ENCODE measurements at regions not wholly inside any gene's neighbourhood (a gene's known extent, or its start where the extent isn't known, plus 50 kb on each side); places are given as distances from the start of the nearest gene placed in this dataset.

- Histone ChIP-seq H3K4me3 (no peak overlapping the region), H3K4me1 (no peaks in the 10 kb centered on the region), H3K27me3 (no peaks in the 10 kb centered on the region), H3K9me3 (no peaks in the 10 kb centered on the region), H3K36me3 (no peaks in the 10 kb centered on the region), H3K27ac (no peak overlapping the region)
- WGBS (ENCODE audit: insufficient coverage, low coverage, low lambda C conversion rate, missing lambda C conversion rate): 81% methylated on average over 6 of the region's 6 CpGs
- ATAC-seq (no peak), DNase-seq (no peak)
- TF ChIP-seq POLR2A (IDR thresholded peaks at IDR 0.05): no peak
- TF ChIP-seq, protein P1, sequence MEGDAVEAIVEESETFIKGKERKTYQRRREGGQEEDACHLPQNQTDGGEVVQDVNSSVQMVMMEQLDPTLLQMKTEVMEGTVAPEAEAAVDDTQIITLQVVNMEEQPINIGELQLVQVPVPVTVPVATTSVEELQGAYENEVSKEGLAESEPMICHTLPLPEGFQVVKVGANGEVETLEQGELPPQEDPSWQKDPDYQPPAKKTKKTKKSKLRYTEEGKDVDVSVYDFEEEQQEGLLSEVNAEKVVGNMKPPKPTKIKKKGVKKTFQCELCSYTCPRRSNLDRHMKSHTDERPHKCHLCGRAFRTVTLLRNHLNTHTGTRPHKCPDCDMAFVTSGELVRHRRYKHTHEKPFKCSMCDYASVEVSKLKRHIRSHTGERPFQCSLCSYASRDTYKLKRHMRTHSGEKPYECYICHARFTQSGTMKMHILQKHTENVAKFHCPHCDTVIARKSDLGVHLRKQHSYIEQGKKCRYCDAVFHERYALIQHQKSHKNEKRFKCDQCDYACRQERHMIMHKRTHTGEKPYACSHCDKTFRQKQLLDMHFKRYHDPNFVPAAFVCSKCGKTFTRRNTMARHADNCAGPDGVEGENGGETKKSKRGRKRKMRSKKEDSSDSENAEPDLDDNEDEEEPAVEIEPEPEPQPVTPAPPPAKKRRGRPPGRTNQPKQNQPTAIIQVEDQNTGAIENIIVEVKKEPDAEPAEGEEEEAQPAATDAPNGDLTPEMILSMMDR (IDR thresholded peaks at IDR 0.05): no peak
- intact Hi-C loops (cut with DNase I): no loop called here
Measured at GRCh38 chr14:94889520-94890312, 119.8 kb upstream of the GSC start.

DNA sequence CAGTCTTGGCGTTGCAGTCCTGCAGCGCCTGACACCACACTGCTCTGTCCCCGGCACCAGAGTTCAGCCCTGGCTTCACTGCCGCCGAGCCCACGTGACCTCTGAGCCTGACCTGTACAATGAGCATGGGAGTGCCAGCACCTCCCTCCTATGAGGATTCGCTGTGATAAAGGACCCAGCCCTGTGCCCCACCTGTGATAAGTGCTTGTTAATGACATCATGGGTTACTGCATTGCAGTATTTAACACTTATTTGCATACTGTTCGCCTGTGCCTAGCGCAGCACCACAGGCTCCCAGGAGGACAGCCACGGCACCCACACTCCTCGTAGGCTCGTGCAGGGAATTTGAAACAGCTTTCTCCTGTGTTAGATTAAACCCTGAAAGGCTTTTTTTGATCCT lies 118.2 kb upstream of the GSC start:
- TF ChIP-seq POLR2A (IDR thresholded peaks at IDR 0.05): no peak
- TF ChIP-seq, protein P1 (IDR thresholded peaks at IDR 0.05): no peak
- Histone ChIP-seq H3K9me3 (no peaks in the 10 kb centered on the region), H3K27me3 (no peaks in the 10 kb centered on the region), H3K36me3 (no peaks in the 10 kb centered on the region), H3K4me1 (no peaks in the 10 kb centered on the region), H3K4me3 (no peak overlapping the region), H3K27ac (no peak overlapping the region)
- intact Hi-C loops (cut with DNase I): no loop called here
- DNase-seq (no peak), ATAC-seq (no peak)
- WGBS (ENCODE audit: insufficient coverage, low coverage, low lambda C conversion rate, missing lambda C conversion rate): 55% methylated on average over 6 of the region's 12 CpGs

GRCh38 chr14:94887591-94887990 lies 117.7 kb upstream of the GSC start:
- TF ChIP-seq, protein P1 (IDR thresholded peaks at IDR 0.05): no peak
- no peak for TF ChIP-seq POLR2A (IDR thresholded peaks at IDR 0.05)
- H3K36me3 ChIP-seq: no peaks in the 10 kb centered on the region
- no peaks in the 10 kb centered on the region for H3K27me3 ChIP-seq
- WGBS (ENCODE audit: insufficient coverage, low coverage, low lambda C conversion rate, missing lambda C conversion rate): 89% methylated on average over 3 of the region's 10 CpGs
- H3K4me1 ChIP-seq: no peaks in the 10 kb centered on the region
- H3K9me3 ChIP-seq: no peaks in the 10 kb centered on the region
- no peak overlapping the region for H3K4me3 ChIP-seq
- DNase-seq (no peak), ATAC-seq (no peak)
- no peak overlapping the region for H3K27ac ChIP-seq
- intact Hi-C loops (cut with DNase I): no loop called here

- intact Hi-C loops (cut with DNase I): no loop called here
- H3K4me1 ChIP-seq: no peaks in the 10 kb centered on the region
- TF ChIP-seq, protein P1 (IDR thresholded peaks at IDR 0.05): no peak
- no peak for TF ChIP-seq POLR2A (IDR thresholded peaks at IDR 0.05)
- no peak overlapping the region for H3K27ac ChIP-seq
- no peak for ATAC-seq
- no peak overlapping the region for H3K4me3 ChIP-seq
- no peaks in the 10 kb centered on the region for H3K36me3 ChIP-seq
- H3K27me3 ChIP-seq: no peaks in the 10 kb centered on the region
- 57% methylated on average over 2 of the region's 7 CpGs for WGBS (ENCODE audit: insufficient coverage, low coverage, low lambda C conversion rate, missing lambda C conversion rate)
- DNase-seq: no peak
- H3K9me3 ChIP-seq: no peaks in the 10 kb centered on the region
Measured at GRCh38 chr14:94886931-94887330, 117.0 kb upstream of the GSC start.

Measured in right lobe of liver (tissue), 6 donors.